ENCODE measurements at regions not wholly inside any gene's neighbourhood (a gene's known extent, or its start where the extent isn't known, plus 50 kb on each side); places are given as distances from the start of the nearest gene placed in this dataset.

DNA sequence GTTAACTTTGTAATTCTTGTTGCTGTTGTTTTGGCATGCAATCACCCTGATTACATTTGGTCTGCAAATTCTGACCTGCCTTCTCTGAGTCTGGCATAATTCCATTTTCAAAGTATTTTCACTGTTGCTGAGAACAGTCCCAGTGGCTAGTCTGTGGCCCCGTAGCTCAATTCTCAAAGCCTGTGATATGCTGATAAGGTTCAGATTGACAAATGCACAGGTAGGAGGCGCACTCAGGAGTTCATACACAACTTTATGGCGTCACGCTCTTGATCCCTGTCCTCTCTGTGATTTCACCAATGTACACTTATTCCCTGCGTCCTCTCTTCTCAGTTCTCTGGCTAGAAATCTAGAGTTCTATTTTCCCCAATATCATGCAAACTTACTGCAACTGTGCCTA is 376.6 kb upstream of the SLCO3A1 start:
- ATAC-seq = no peak

DNA sequence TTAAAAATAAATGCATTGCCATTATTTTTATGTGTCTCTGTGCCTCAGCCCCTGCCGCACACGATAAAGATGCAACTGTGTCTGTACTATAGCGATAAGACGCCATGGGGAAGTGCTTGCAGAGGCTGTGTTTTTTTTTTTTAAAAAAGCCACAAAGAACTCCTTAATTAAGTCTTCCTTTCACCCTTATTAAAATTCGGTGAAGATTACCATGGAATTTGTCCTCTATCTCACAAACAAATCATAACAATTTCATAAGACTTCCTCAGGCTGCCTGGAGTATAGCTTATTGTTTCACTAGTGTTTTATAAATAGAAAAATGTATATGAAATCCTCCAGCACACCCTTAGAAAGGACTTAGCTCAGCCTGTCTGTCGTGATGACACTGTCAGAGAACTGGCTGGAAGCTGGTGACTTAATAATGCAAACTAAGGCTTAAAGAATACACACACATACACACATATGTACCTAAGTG is 374.8 kb upstream of the SLCO3A1 start:
- no peak for ATAC-seq

DNA sequence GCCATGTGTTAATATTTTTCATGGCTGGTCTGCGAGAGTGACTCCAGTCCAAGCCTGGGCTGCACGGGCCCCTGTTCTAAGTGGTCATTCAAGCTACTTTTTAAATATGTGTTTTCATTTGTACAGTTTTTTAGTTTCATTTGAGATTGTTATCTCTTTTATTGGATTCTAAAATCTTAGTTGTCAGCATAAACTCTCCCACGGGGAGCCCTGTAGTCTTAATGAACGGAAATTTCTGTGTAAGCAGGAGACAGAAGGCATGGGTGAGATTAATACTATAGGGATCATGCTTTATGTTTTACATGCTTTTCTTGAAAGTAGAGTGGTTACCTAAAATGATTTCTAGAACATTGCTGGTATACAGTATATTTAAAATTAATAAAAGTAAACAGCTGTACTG is 373.1 kb upstream of the SLCO3A1 start:
- ATAC-seq = no peak

DNA sequence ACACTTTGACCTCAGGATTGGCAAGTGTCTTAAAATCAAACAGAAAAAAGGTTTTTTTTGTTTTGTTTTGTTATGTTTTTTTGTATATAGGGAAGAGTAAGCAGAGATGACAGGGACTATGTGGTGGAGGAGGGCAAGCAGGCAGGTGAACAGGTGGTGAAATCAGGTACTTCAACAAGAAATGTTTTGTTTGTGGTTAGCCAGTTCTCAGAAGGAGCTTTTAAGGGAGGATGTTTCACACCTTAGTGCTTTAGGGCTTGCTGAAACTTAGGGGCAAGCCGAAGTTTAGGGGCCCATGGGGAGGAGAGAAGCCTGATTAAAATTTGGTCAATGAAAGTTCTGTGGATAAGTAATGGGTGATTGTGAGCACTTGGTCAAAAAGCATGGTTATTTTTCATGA is 370.7 kb upstream of the SLCO3A1 start:
- peak; percentile 44 to 45 for ATAC-seq

DNA sequence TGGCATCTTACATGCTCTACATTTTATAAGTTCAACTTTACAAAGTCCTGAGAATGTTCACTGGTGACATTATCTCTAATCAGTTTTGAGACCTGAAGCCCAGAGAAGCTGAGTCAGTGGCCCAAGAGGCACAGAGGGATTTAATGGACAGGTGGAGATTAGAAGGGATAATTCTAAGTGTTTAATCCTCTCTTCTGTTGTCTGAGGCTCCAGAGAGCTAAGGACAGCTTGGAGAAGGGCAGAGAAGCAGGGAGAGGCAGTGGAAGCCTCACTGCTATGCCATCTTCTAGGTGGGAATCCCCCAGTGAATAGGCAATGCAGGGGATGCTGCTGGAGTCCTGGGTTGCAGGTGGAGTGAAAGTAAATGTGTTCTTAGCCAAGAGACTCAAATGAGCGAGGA is 369.4 kb upstream of the SLCO3A1 start:
- no peak for ATAC-seq

GRCh38 chr15:91488452-91488851 is 365.1 kb upstream of the SLCO3A1 start:
- ATAC-seq = no peak

DNA sequence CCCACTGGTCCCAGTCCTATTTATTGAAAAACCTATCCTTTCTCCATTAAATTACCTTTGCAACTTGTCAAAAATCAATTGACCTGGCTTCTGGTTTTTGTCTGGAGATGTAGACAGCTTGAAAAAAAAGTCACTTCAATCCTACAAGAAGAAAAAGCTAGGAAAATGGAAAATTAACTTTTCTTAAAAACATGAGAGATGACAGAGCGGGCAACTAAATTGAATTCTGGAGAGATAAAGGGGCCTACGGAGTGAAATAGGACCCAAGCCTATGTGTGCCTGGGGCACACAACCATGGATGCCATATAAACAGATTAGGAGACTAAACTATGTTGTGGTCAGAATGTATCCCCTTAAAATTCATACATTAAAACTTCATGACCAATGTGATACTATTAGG is 363.3 kb upstream of the SLCO3A1 start:
- ATAC-seq = no peak

DNA sequence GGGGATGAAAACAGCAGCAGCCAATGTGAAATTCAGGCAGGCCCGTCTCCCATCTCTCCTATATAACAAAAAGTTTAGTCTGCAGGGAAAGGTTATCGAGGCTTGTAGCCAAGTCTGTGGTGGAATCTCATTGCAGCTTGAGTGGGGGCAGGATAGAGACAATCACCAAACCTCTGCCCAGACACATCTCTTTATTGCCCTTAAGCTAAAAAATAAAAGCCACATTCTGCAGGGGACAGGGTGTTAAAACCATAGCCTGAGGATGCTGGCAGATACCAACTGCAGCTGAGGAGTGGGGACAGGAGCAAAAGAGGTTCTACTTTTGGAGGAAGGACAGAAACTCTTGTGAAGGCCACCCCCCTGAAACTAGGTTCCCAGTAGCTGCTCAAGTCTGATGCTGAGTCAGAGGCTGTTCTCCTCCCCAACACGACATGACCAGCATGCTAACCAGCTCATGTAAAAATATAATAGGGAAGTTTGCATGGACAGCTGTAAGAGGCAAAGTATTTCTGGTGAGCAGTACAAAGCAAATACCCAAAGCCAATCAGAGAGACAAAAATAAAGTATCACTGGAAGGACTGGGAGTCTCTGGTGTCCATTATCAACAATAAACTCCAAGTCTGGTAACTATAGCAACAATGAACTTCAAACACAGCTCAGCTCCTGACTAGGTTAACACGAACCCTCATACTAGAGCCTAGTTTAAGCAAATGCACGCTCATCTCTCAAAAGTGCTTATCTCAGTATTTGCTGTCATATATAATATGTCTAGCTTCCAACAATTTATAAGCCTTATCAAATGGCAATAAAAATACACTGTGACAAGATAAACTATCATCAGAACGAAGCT is 362.2 kb upstream of the SLCO3A1 start:
- no peak for ATAC-seq

GRCh38 chr15:91496754-91497691 is 356.5 kb upstream of the SLCO3A1 start:
- no peak for ATAC-seq

- no peak for ATAC-seq
These were observed 355.3 kb upstream of the SLCO3A1 start for GRCh38 chr15:91498046-91498748.

- no peak for ATAC-seq
These were observed 354.8 kb upstream of the SLCO3A1 start for GRCh38 chr15:91498749-91499062.

- ATAC-seq = no peak
These were observed 353.6 kb upstream of the SLCO3A1 start for GRCh38 chr15:91499774-91500383.

DNA sequence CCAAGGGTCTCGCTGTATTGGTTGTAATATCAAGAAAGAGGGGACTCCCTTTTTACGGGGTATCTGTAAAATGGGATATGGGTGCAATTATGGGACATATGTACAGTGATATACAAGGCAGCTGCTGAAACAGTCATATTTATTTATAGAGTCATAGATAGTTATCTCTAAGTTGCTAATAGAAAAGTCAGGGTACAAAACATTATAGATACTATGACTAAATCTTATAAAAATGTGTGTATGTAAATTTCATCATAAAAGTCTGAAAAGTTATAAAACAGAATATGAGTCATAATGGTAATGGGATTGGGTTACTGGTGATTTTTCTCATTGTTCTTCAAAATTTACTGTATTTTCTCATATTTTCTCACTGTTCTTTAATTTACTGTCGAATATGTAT is 344.9 kb upstream of the SLCO3A1 start:
- no peak for ATAC-seq

- no peak for ATAC-seq
These were observed 339.4 kb upstream of the SLCO3A1 start for GRCh38 chr15:91514147-91514546.

GRCh38 chr15:91515188-91515754 is 338.2 kb upstream of the SLCO3A1 start:
- peak in 1 of 2 donors; percentile 7 for ATAC-seq

DNA sequence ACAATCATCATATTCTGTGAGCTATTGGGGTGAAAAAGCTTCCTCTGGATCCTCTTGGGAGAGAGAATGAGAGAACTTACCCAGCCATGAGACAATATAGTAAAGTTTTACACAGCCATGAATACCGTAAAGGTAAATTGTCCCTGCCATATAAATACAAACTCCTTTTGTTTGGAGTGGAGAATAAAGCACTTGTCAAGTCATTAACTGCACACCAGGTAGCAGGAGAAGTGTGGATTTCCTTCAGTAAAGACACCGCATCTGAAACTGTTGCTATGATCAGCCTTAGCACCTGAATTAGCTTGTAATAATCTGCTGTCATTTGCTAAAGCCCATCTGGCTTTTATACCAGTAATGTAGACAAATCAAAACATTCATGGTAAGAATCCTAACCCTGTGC is 336.6 kb upstream of the SLCO3A1 start:
- no peak for ATAC-seq

DNA sequence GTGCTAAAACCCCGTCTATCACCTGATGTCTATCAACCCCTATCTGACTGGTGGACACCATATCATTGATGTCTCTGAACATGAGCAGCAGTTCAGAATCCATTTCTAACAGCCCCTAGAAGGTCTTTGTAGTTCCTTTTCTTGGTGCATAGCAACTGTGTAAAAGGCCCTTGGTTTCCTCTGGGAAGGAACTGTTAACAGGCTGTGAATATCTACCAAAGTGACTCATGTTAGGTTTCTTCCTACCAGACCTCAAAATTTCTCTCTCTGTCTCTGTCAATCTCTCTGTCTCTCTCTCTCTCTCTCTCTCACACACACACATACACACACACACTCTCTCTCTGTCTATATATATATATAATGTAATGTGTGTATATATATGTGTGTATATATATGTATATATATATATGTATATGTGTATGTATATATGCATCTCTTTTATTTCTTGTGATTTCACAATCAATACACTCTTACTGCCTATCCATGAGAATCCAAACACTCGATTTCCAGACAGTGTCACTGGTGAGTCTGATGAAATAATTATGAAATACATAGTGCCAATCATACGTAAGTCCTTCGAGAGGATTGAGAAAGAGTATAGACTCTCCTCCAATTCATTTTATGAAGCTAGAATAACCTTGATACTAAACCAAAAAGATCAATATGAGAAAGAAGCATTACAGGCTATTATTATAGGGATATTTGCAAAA is 335.9 kb upstream of the SLCO3A1 start:
- ATAC-seq = no peak

DNA sequence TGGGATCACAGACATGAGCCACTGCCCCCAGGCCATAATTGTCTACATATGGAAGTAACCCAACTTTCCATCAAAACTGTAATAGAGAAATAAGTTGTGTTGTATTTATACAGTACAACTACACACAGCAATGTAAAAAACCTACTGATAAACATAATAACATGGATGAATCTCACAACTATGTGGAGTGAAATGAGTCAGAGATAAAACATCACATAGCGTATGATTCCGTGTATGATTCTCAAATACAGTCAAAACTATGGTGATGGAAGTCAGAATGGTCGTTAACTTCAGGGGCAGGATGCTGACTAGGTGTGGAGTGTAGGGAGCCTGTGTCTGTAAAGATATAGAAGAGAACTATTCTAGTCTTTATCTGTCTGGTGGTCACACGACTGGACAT is 332.7 kb upstream of the SLCO3A1 start:
- ATAC-seq = no peak

- no peak for ATAC-seq
These were observed 332.0 kb upstream of the SLCO3A1 start for GRCh38 chr15:91521548-91521947.

GRCh38 chr15:91521996-91522395 is 331.5 kb upstream of the SLCO3A1 start:
- peak; percentile 46 to 56 for ATAC-seq

GRCh38 chr15:91522605-91523332 is 330.7 kb upstream of the SLCO3A1 start:
- no peak for ATAC-seq

All from activated CD4-positive, CD25-positive, alpha-beta regulatory T cell treated with anti-CD3 and anti-CD28 coated beads, Interleukin-2, amount 50 U/mL, for 24 hours (primary cell).